Skeletal muscle satellite cell (primary cell): ENCODE measurements at regions not wholly inside any gene's neighbourhood (a gene's known extent, or its start where the extent isn't known, plus 50 kb on each side); places are given as distances from the start of the nearest gene placed in this dataset.

Experiments used
- H3K27me3 ChIP-seq: 2 replicates; pipeline ENCODE4 v1.7.0; 2013; ENCODE audit warnings: low read length; ENCODE audit not compliant: control insufficient read depth, insufficient read depth
- H3K36me3 ChIP-seq: 2 replicates; pipeline ENCODE4 v1.7.0; 2013; ENCODE audit warnings: mild to moderate bottlenecking, control low read depth, low read length; ENCODE audit not compliant: insufficient read depth
- H3K4me1 ChIP-seq: 2 replicates; pipeline ENCODE4 v1.7.0; 2013; ENCODE audit warnings: low read length; ENCODE audit not compliant: control insufficient read depth, insufficient read depth
- H3K4me2 ChIP-seq: 2 replicates; pipeline ENCODE4 v1.7.0; 2013; ENCODE audit warnings: mild to moderate bottlenecking, low read length
- H3K4me3 ChIP-seq: 2 replicates; pipeline ENCODE4 v1.7.0; 2013; ENCODE audit warnings: low read length
- H3K9ac ChIP-seq: 2 replicates; pipeline ENCODE4 v1.7.0; 2013; ENCODE audit warnings: mild to moderate bottlenecking, low read depth, low read length, moderate library complexity
- H3K9me3 ChIP-seq: replicated peaks from 2 replicates; pipeline ENCODE4 v1.7.0; 2013; ENCODE audit warnings: mild to moderate bottlenecking, control low read depth, low read length

DNA sequence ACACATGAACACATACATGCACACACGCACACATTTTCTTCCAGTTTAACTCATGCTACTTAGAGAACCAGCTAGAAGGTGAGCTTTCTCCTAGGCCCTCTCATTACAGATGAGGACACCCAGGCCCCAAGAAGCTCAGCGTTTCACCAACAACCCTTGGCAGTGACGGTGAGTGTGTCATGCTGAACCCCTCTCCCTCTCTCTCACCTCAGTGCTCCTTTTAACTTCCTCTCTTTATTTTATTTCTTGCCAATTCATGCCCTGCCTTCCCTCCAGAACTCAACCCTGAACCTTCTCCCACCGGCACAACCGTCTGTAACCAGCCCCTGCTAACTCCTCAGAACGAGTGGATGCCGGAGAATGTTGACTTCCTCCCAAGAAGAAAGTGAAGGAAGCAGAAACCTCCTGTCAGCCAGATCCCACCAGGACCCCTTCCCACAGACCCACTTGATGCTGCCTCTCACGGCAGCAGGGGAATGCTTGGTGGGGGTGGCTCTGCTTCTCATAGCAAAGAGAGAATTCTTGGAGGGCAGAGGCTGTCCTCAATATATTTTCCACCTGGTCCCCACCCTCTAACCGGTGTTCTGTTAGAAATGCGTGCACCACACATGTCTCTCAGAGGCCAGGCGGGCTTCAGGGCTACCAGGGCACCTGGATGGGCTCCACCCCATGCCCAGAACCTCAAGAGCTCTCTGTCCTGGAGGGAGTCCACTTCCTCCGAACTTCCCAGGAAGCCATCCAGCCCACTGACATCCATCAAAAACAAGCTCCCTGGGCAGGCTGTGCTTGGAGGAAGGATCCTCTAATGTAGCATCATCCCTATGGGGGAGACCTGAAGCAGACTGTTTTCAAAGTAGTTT is 134.0 kb downstream of the TOMM20 start:
- Histone ChIP-seq H3K4me3 (no peak overlapping the region), H3K9ac (no peak overlapping the region), H3K27me3 (no peaks in the 10 kb centered on the region), H3K36me3 (no peaks in the 10 kb centered on the region), H3K4me1 (peaks cover 34% of the 10 kb centered on the region), H3K4me2 (no peak overlapping the region), H3K9me3 (no peaks in the 10 kb centered on the region)

DNA sequence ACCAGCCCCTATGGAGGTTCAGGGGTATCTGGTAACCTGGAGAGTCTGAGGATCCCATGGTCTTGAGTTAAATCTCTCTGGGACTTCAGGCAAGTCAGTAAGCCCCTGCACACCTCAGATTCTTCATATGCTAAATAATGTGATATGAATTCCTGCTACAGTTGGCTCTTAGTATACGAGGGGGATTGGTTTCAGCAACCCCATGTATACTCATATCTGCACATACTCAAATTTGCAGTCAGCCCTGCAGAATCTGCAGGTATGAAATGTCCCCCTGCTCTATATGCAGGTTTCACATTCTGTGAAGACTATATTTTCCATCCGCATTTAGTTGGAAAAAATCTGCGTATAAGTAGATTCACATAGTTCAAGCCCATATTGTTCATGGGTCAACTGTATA is 136.6 kb downstream of the TOMM20 start:
- Histone ChIP-seq H3K4me3 (no peak overlapping the region), H3K4me1 (peaks cover 36% of the 10 kb centered on the region), H3K9ac (no peak overlapping the region), H3K4me2 (no peak overlapping the region), H3K27me3 (no peaks in the 10 kb centered on the region), H3K36me3 (no peaks in the 10 kb centered on the region), H3K9me3 (no peaks in the 10 kb centered on the region)

DNA sequence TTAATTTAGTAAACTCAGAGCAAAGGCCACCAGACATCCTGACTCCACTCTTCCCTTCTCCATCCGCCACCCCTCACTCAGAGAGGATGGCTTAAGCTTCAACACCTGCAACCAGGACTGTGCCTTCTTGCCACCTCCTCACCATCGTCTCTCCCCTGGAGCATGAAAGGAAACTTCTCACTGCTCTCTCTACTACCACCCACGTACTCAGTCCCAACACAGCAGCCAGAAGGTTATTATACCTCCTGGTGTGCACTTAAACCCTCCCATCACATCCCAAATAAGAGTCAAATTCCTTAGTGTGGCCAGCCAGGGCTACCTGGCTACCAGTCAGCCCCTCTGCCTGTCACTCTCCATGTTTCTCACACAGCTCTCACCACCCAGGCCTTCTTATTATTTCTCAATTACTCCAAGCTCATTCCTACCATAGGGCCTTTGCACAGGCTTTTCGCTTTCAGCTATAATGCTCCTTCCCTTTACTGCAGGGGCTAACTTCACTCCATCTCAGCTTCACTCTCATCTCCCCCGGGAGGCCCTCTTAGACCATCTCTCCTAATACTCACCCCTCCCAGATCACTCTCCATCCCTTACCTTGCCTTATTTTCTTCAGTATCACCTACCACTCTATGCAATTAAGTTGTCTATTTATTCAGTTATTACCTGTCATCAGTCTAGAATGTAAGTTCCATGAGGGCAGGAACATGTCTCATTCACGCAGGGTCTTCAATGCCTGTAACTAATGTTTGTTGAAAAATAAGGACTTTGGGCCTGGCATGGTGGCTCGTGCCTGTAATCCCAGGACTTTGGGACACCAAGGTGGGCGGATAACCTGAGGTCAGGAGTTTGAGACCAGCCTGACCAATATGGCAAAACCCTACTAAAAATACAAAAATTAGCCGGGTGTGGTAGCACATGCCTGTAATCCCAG is 137.5 kb downstream of the TOMM20 start:
- H3K9me3 ChIP-seq = no peaks in the 10 kb centered on the region
- no peak overlapping the region for H3K9ac ChIP-seq
- no peak overlapping the region for H3K4me3 ChIP-seq
- H3K4me2 ChIP-seq = no peak overlapping the region
- no peaks in the 10 kb centered on the region for H3K27me3 ChIP-seq
- peaks cover 34% of the 10 kb centered on the region for H3K4me1 ChIP-seq
- H3K36me3 ChIP-seq = no peaks in the 10 kb centered on the region

DNA sequence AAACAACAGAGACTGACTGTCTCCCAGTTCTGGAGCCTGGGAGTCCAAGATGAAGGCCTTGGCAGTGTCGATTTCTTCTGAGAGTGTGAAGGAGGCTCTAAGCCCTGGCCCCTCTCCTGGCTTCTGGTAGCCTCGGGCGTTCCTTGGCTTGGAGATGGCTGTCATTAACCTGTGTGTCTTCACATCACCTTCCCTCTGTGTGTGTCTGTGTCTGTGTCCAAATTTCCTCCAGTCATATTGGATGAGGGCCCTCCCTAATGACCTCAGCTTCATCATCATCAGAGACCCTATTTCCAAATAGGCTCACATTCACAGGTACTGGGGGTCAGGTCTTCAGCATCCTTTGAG is 138.3 kb downstream of the TOMM20 start:
- Histone ChIP-seq H3K36me3 (no peaks in the 10 kb centered on the region), H3K4me2 (no peak overlapping the region), H3K9ac (no peak overlapping the region), H3K4me1 (peaks cover 36% of the 10 kb centered on the region), H3K9me3 (no peaks in the 10 kb centered on the region), H3K4me3 (no peak overlapping the region), H3K27me3 (no peaks in the 10 kb centered on the region)

DNA sequence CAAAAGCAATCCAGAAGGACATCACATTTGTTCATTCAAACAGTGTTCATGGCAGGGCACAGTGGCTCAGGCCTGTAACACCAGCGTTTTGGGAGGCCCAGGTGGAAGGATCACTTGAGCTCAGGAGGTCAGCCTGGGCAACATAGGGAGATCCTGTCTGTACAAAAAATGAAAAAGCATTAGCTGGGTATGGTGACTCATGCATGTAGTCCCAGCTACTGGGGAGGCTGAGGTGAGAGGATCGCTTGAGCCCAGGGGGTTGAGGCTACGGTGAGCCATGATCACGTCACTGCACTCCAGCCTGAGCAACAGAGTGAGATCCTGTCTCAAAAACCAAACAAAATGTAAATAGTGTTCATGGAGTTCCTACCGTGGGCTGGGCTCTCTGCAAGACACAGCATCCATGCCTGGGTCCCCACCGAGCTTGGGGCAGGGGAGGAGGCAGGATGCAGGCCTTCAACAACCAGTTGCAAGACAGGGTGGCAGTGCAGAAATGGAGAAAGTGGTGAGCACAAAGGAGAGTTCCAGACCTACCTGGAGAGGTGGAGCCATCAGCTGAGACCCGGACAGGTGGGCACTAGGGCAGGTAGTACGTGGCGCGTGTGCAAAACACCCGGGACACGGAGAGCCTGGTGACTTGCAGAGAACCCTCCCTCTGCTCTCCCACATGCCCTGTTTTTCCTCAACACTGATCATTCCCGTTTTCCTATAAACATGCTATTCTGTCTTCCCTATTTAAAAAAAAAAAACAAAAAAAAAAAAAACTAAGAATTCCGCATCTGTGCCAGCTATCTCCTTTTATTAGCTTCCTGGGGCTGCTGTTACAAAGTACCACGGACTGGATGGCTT is 138.9 kb downstream of the TOMM20 start:
- Histone ChIP-seq H3K4me3 (no peak overlapping the region), H3K27me3 (no peaks in the 10 kb centered on the region), H3K36me3 (no peaks in the 10 kb centered on the region), H3K9me3 (no peaks in the 10 kb centered on the region), H3K9ac (no peak overlapping the region), H3K4me1 (peaks cover 39% of the 10 kb centered on the region), H3K4me2 (no peak overlapping the region)

DNA sequence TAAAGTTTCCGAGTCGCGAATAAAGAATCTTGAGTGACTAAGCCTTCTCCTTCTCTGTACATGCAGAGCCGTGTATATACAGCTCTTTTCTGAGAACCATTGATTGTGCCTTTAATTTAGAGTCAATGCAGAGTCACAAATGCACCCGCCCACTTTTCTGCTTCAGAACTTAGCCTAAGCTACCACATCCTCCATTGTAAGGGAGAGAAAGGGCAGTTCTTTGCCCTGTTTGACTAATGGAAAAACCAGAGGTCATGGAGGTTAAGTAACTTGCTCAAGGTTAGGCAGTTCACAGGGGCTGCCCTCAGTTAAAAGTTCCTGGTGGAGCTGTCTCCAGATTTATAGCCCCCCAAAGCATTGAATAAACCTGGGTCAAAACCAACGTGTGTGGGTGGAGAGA is 139.6 kb downstream of the TOMM20 start:
- no peak overlapping the region for H3K4me2 ChIP-seq
- H3K9ac ChIP-seq = no peak overlapping the region
- no peaks in the 10 kb centered on the region for H3K36me3 ChIP-seq
- H3K9me3 ChIP-seq = no peaks in the 10 kb centered on the region
- no peak overlapping the region for H3K4me3 ChIP-seq
- peaks cover 43% of the 10 kb centered on the region for H3K4me1 ChIP-seq
- no peaks in the 10 kb centered on the region for H3K27me3 ChIP-seq

DNA sequence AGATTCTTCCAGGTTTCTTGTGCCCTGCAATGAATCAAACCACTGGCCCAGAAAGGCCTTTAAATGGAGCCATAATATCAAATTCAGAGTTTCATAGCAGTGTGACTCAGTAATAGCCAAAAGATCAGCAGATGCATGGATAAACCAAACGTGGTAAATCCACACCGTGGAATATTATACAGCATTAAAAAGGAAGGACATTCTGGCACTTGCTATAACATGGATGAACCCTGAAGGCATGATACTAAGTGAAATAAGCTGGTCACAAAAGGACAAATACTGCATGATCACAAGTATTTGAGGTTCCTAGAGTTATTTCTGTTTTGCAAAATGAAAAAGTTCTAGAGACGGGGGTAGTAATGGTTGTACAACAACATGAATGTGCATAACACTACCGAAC is 140.1 kb downstream of the TOMM20 start:
- H3K4me2 ChIP-seq = no peak overlapping the region
- H3K27me3 ChIP-seq = no peaks in the 10 kb centered on the region
- peaks cover 48% of the 10 kb centered on the region for H3K4me1 ChIP-seq
- H3K9me3 ChIP-seq = no peaks in the 10 kb centered on the region
- H3K9ac ChIP-seq = peak overlapping the region; percentile 86
- H3K4me3 ChIP-seq = no peak overlapping the region
- H3K36me3 ChIP-seq = no peaks in the 10 kb centered on the region

DNA sequence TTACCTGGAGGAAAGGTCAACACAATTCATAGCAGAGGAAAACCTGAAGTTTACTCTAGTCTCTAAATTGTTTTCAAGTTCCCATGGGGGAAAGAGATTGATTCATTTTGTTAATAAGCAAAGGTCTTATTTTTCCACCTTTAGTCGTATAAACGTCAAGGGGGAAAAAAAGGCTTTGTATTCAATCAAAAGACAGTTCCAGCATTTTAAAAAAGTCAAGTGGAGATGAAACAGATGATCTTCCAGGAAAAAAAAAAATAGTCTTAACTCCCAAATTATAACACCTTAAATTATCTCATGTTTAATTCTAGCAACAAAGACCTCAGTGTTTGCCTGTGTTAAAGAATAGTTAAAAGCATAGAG is 140.5 kb downstream of the TOMM20 start:
- peak overlapping the region; percentile 34 for H3K4me2 ChIP-seq
- H3K36me3 ChIP-seq = no peaks in the 10 kb centered on the region
- H3K4me3 ChIP-seq = no peak overlapping the region
- no peaks in the 10 kb centered on the region for H3K27me3 ChIP-seq
- no peaks in the 10 kb centered on the region for H3K9me3 ChIP-seq
- peaks cover 52% of the 10 kb centered on the region for H3K4me1 ChIP-seq
- H3K9ac ChIP-seq = peak overlapping the region; percentile 86

DNA sequence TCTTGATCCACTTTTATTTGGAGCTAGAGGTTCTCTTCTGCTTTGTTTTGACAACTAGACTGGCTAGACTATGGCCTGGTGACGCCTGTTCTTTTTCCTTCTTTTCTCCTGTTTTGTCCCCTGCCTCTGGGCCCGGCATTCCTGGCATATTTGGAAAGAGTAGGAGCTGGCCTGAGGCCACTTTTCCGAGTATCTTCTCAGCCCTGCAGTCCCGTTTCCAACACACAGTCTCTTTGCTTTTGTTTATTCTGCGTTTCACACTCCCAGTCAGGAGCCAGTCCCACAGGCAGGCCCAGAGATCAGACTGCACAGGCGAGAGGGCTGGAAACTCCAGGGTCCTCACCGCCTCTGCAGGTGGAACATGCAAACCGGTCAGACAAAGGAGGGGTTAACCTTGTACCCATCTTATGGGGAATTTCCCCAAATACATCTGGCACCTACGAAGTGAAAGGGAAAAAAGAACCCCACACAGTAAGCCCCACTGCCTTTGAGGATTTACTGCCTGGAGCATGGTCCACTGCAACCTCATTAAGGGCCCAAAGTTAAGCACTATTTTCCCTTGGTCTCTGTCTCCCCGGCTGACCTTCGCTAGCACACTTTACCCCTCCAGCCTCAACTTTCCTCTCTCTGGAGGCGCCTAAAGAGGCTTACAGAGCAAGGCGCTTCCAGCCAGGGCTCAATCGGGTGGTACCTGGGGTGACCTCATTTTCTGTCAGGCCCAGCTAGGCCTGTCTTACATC is 141.1 kb downstream of the TOMM20 start:
- Histone ChIP-seq H3K4me1 (peaks cover 53% of the 10 kb centered on the region), H3K27me3 (no peaks in the 10 kb centered on the region), H3K9me3 (no peaks in the 10 kb centered on the region), H3K4me2 (peak overlapping the region; percentile 34), H3K9ac (peak overlapping the region; percentile 86), H3K4me3 (no peak overlapping the region), H3K36me3 (no peaks in the 10 kb centered on the region)

DNA sequence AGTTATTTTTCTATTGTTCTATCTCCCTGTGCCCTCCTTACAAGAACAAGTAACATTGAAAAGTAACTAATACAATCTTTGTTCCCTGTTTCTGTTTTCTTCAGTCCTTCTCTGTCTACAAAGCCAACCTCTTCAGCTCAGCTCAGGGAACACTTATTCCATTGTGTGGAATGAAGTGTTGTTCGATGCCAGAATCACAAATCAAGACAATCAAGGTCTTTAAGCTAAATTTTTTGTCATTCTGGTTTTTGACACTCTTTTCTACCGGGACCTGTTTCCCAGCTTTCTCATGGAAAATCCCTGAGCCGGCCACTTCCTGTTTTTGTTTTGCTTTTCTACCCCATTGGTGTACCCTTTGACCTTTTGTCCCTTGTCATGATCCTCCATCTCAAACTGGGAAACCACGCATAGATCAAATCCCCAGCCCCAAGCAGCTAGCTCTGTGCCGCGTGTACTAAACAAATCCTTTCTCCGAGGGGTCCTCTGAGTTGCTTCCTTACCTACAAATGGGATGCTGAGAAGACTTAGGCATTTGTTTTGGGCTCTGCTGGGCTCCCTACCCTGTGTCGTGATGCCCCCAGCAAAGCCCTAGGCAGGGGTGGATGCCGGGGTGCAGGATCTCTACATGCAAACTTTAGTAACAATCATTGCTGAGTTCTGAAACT is 141.8 kb downstream of the TOMM20 start:
- peak overlapping the region; percentile 34 for H3K4me2 ChIP-seq
- H3K9me3 ChIP-seq = no peaks in the 10 kb centered on the region
- H3K4me1 ChIP-seq = peaks cover 60% of the 10 kb centered on the region
- H3K4me3 ChIP-seq = peak overlapping the region; percentile 16
- H3K27me3 ChIP-seq = no peaks in the 10 kb centered on the region
- peak overlapping the region; percentile 86 for H3K9ac ChIP-seq
- H3K36me3 ChIP-seq = no peaks in the 10 kb centered on the region
